OCI-LY1 (cell line): ENCODE measurements at regions not wholly inside any gene's neighbourhood (a gene's known extent, or its start where the extent isn't known, plus 50 kb on each side); places are given as distances from the start of the nearest gene placed in this dataset.

Source experiments
- H2AFZ ChIP-seq: fragments of 200-600 bp; sonication (generic), shearing (Covaris generic); 2 replicates; pipeline ENCODE4 v1.6.0; 2014; ENCODE audit warnings: antibody characterized with exemption, mild to moderate bottlenecking, low read length
- H3F3A ChIP-seq: fragments of 200-600 bp; sonication (generic), shearing (Covaris generic); 2 replicates; pipeline ENCODE4 v1.6.0; 2014; ENCODE audit warnings: mild to moderate bottlenecking, antibody characterized with exemption, low read length, moderate library complexity; ENCODE audit not compliant: insufficient read depth
- H3K27ac ChIP-seq: fragments of 200-600 bp; sonication (generic); 2 replicates; pipeline ENCODE4 v1.5.1; 2014; ENCODE audit warnings: low read length, mixed run types, mild to moderate bottlenecking, low read depth; ENCODE audit not compliant: poor library complexity, severe bottlenecking
- H3K27me3 ChIP-seq: fragments of 200-600 bp; sonication (generic); 2 replicates; pipeline ENCODE4 v1.6.0; 2014; ENCODE audit warnings: antibody characterized with exemption, mild to moderate bottlenecking, low read length, moderate library complexity; ENCODE audit not compliant: insufficient read depth
- H3K36me3 ChIP-seq: fragments of 200-600 bp; sonication (generic); 2 replicates; pipeline ENCODE4 v1.6.1; 2014; ENCODE audit warnings: mild to moderate bottlenecking, antibody characterized with exemption, low read length, moderate library complexity, mixed read lengths; ENCODE audit not compliant: insufficient read depth
- H3K4me1 ChIP-seq: fragments of 200-600 bp; sonication (generic); 2 replicates; pipeline ENCODE4 v1.5.1; 2014; ENCODE audit warnings: mild to moderate bottlenecking, low read length, moderate library complexity; ENCODE audit not compliant: insufficient read depth, severe bottlenecking
- H3K4me2 ChIP-seq: fragments of 200-600 bp; sonication (generic), shearing (Covaris generic); 2 replicates; pipeline ENCODE4 v1.6.1; 2014; ENCODE audit warnings: low read length
- H3K4me3 ChIP-seq: fragments of 200-600 bp; sonication (generic); 2 replicates; pipeline ENCODE4 v1.5.1; 2014; ENCODE audit warnings: low read length, low read depth, mild to moderate bottlenecking, mixed read lengths; ENCODE audit not compliant: poor library complexity, severe bottlenecking
- H3K79me2 ChIP-seq: fragments of 200-600 bp; shearing (Covaris generic); 2 replicates; pipeline ENCODE4 v1.6.1; 2016; ENCODE audit warnings: mixed run types, low read length, mixed read lengths; ENCODE audit not compliant: insufficient read depth
- H3K9ac ChIP-seq: fragments of 200-600 bp; sonication (generic), shearing (Covaris generic); 2 replicates; pipeline ENCODE4 v1.6.1; 2014; ENCODE audit warnings: mild to moderate bottlenecking, low read length, mixed read lengths
- H3K9me2 ChIP-seq: fragments of 200-600 bp; sonication (generic), shearing (Covaris generic); 2 replicates; pipeline ENCODE4 v1.6.1; 2014; ENCODE audit warnings: low read depth, mild to moderate bottlenecking, low read length, mixed read lengths
- H3K9me3 ChIP-seq: fragments of 200-600 bp; shearing (Covaris generic); 2 replicates; pipeline ENCODE4 v1.6.1; 2014; ENCODE audit warnings: low read length, mixed read lengths
- H4K20me1 ChIP-seq: fragments of 200-600 bp; sonication (generic), shearing (Covaris generic); 2 replicates; pipeline ENCODE4 v1.6.0; 2016; ENCODE audit warnings: mild to moderate bottlenecking, low read length; ENCODE audit not compliant: insufficient read depth
- CTCF ChIP-seq: fragments of 200-600 bp; sonication (generic), shearing (Covaris generic); IDR thresholded peaks from 2 replicates; pipeline ENCODE4 v1.5.1; 2017; ENCODE audit warnings: mild to moderate bottlenecking, antibody characterized with exemption, low read length, moderate library complexity, mixed read lengths
- EZH2 ChIP-seq: fragments of 200-600 bp; sonication (generic), shearing (Covaris generic); IDR thresholded peaks from 2 replicates; pipeline ENCODE4 v1.8.0; 2017; ENCODE audit warnings: borderline replicate concordance, mixed run types, mild to moderate bottlenecking, antibody characterized with exemption, low read length, moderate library complexity, mixed read lengths

GRCh38 chr6:128657181-128657580 lies 136.8 kb upstream of the PTPRK start:
- H2AFZ ChIP-seq, result no peak overlapping the region
- no peaks in the 10 kb centered on the region for H3K79me2 ChIP-seq
- H3F3A ChIP-seq, result no peaks in the 10 kb centered on the region
- no peaks in the 10 kb centered on the region for H4K20me1 ChIP-seq
- H3K9ac ChIP-seq, result no peak overlapping the region
- H3K9me3 ChIP-seq, result no peaks in the 10 kb centered on the region
- no peak overlapping the region for H3K4me2 ChIP-seq
- no peaks in the 10 kb centered on the region for H3K36me3 ChIP-seq
- H3K27ac ChIP-seq, result no peak overlapping the region
- no peaks in the 10 kb centered on the region for H3K9me2 ChIP-seq
- H3K4me3 ChIP-seq, result no peak overlapping the region
- no peak for TF ChIP-seq EZH2
- no peak for TF ChIP-seq CTCF
- no peaks in the 10 kb centered on the region for H3K4me1 ChIP-seq
- no peaks in the 10 kb centered on the region for H3K27me3 ChIP-seq

- no peaks in the 10 kb centered on the region for H4K20me1 ChIP-seq
- no peaks in the 10 kb centered on the region for H3K9me2 ChIP-seq
- H3K4me2 ChIP-seq, result no peak overlapping the region
- H3K4me3 ChIP-seq, result no peak overlapping the region
- no peak overlapping the region for H3K27ac ChIP-seq
- no peaks in the 10 kb centered on the region for H3K9me3 ChIP-seq
- TF ChIP-seq EZH2 (no peak), CTCF (no peak)
- H3K27me3 ChIP-seq, result no peaks in the 10 kb centered on the region
- H3K4me1 ChIP-seq, result no peaks in the 10 kb centered on the region
- no peak overlapping the region for H3K9ac ChIP-seq
- H2AFZ ChIP-seq, result no peak overlapping the region
- H3F3A ChIP-seq, result no peaks in the 10 kb centered on the region
- H3K36me3 ChIP-seq, result no peaks in the 10 kb centered on the region
- H3K79me2 ChIP-seq, result no peaks in the 10 kb centered on the region
Measured at GRCh38 chr6:128655978-128656498, 135.6 kb upstream of the PTPRK start.

- Histone ChIP-seq H4K20me1 (no peaks in the 10 kb centered on the region), H3K27me3 (no peaks in the 10 kb centered on the region), H3K4me3 (no peak overlapping the region), H3K79me2 (no peaks in the 10 kb centered on the region), H3K9me3 (no peaks in the 10 kb centered on the region), H3K4me2 (no peak overlapping the region), H3K27ac (no peak overlapping the region), H3F3A (no peaks in the 10 kb centered on the region), H3K9me2 (no peaks in the 10 kb centered on the region), H3K36me3 (no peaks in the 10 kb centered on the region), H3K9ac (no peak overlapping the region), H2AFZ (no peak overlapping the region), H3K4me1 (no peaks in the 10 kb centered on the region)
- TF ChIP-seq CTCF (no peak), EZH2 (no peak)
Measured at GRCh38 chr6:128648022-128648598, 127.7 kb upstream of the PTPRK start.
